SK-N-SH (cell line): ENCODE measurements at regions not wholly inside any gene's neighbourhood (a gene's known extent, or its start where the extent isn't known, plus 50 kb on each side); places are given as distances from the start of the nearest gene placed in this dataset.

Experiments
- CTCF ChIA-PET: fragments of 300-600, 350-600 bp; formaldehyde crosslinking; extraction: SDS; loops from one replicate; lab custom pipeline; 2021; lab: Yijun Ruan, JAX
- POLR2A ChIA-PET: fragments of 350-600 bp; sonication (Branson Sonifier 250); formaldehyde crosslinking; extraction: SDS; loops from one replicate; lab custom pipeline; 2020; ENCODE audit warnings: antibody characterized with exemption, inconsistent platforms; lab: Yijun Ruan, JAX
- DNase-seq: peaks from one replicate; pipeline ENCODE4 v3.0.0; 2012
- H2AFZ ChIP-seq: fragments of 200-600 bp; sonication (generic); 2 replicates; pipeline ENCODE4 v1.8.1; 2016; ENCODE audit warnings: antibody characterized with exemption, mild to moderate bottlenecking, low read depth
- H3F3A ChIP-seq: fragments of 200-600 bp; sonication (generic); replicated peaks from 2 replicates; pipeline ENCODE3; 2016; ENCODE audit warnings: antibody characterized with exemption, mild to moderate bottlenecking; ENCODE audit not compliant: insufficient read depth
- H3K27ac ChIP-seq, 2 experiments: fragments of 200-500 bp in 1 of 2; fragments of 200-600 bp in 1 of 2; sonication (Bioruptor generic) in 1 of 2; sonication (generic), shearing (Covaris generic) in 1 of 2; 2 replicates each; pipeline versions ENCODE4 v1.5.1 to v1.6.1; 2014 to 2016; ENCODE audit warnings: low read depth in 2 of 2, inconsistent platforms in 1 of 2, low read length in 1 of 2, mild to moderate bottlenecking in 1 of 2, mixed read lengths in 1 of 2
- H3K27me3 ChIP-seq: fragments of 200-600 bp; sonication (generic), shearing (Covaris generic); 2 replicates; pipeline ENCODE4 v1.6.1; 2016; ENCODE audit warnings: mixed run types; ENCODE audit not compliant: insufficient read depth
- H3K36me3 ChIP-seq, 2 experiments: fragments of 200-500 bp in 1 of 2; fragments of 200-600 bp in 1 of 2; sonication (Bioruptor generic) in 1 of 2; sonication (generic) in 1 of 2; replicated peaks in 1 of 2; 2 replicates each; pipeline versions ENCODE3 to v1.5.1; 2014 to 2016; ENCODE audit warnings: low read length in 1 of 2, mild to moderate bottlenecking in 1 of 2; ENCODE audit not compliant: insufficient read depth in 2 of 2, control insufficient read depth in 1 of 2
- H3K4me1 ChIP-seq, 2 experiments: fragments of 200-500 bp in 1 of 2; fragments of 200-600 bp in 1 of 2; sonication (Bioruptor generic) in 1 of 2; sonication (generic), shearing (Covaris generic) in 1 of 2; 2 replicates each; pipeline versions ENCODE4 v1.5.1 to v1.6.1; 2014 to 2016; ENCODE audit warnings: low read depth in 1 of 2, low read length in 1 of 2, mixed run types in 1 of 2; ENCODE audit not compliant: insufficient read depth in 2 of 2, control insufficient read depth in 1 of 2
- H3K4me2 ChIP-seq: fragments of 200-600 bp; sonication (generic), shearing (Covaris generic); 2 replicates; pipeline ENCODE4 v1.6.1; 2017; ENCODE audit warnings: mixed run types
- H3K4me3 ChIP-seq, 2 experiments: fragments of 200-500 bp in 1 of 2; fragments of 200-600 bp in 1 of 2; sonication (Bioruptor generic) in 1 of 2; sonication (generic), shearing (Covaris generic) in 1 of 2; 2 replicates each; pipeline versions ENCODE4 v1.5.1 to v1.8.1; 2014 to 2016; ENCODE audit warnings: low read depth in 2 of 2, inconsistent platforms in 1 of 2, low read length in 1 of 2, mild to moderate bottlenecking in 1 of 2, mixed read lengths in 1 of 2, moderate library complexity in 1 of 2
- H3K79me2 ChIP-seq: fragments of 200-600 bp; sonication (generic); 2 replicates; pipeline ENCODE4 v1.8.1; 2017; ENCODE audit warnings: mild to moderate bottlenecking; ENCODE audit not compliant: insufficient read depth
- H3K9ac ChIP-seq: fragments of 200-600 bp; sonication (generic); 2 replicates; pipeline ENCODE4 v1.6.1; 2017; ENCODE audit warnings: mixed run types
- H3K9me2 ChIP-seq: fragments of 200-600 bp; sonication (generic); 2 replicates; pipeline ENCODE4 v1.6.1; 2017; ENCODE audit warnings: mixed run types
- H3K9me3 ChIP-seq: fragments of 200-600 bp; sonication (generic); 2 replicates; pipeline ENCODE4 v1.6.1; 2017; ENCODE audit warnings: mixed run types, mild to moderate bottlenecking, moderate library complexity
- H4K20me1 ChIP-seq: fragments of 200-600 bp; sonication (generic); 2 replicates; pipeline ENCODE4 v1.6.1; 2017; ENCODE audit warnings: mild to moderate bottlenecking, mixed run types; ENCODE audit not compliant: insufficient read depth
- CHD2 ChIP-seq: fragments of 150-350 bp; IDR thresholded peaks from 2 replicates; pipeline ENCODE4 v1.6.1; 2018; ENCODE audit warnings: low read length; ENCODE audit not compliant: partially characterized antibody
- EP300 ChIP-seq, 2 experiments: IDR thresholded peaks; 2 replicates each; pipeline versions ENCODE4 v1.4.0 to v1.6.1; 2012; ENCODE audit warnings: borderline replicate concordance in 1 of 2, low read depth in 1 of 2, low read length in 1 of 2
- FOXM1 ChIP-seq: IDR thresholded peaks from 2 replicates; pipeline ENCODE4 v1.4.0; 2012; ENCODE audit warnings: low read depth, mild to moderate bottlenecking
- GABPA ChIP-seq: IDR thresholded peaks from 2 replicates; pipeline ENCODE4 v1.4.0; 2012; ENCODE audit warnings: low read depth, mild to moderate bottlenecking
- GATA2 ChIP-seq: sonication (generic); formaldehyde crosslinking; IDR thresholded peaks from 2 replicates; pipeline ENCODE4 v1.5.0; 2020; ENCODE audit warnings: mild to moderate bottlenecking, missing genetic modification reagents
- MEF2A ChIP-seq: IDR thresholded peaks from 2 replicates; pipeline ENCODE4 v1.4.0; 2012; ENCODE audit warnings: low read depth, borderline replicate concordance
- MXI1 ChIP-seq: IDR thresholded peaks from 2 replicates; pipeline ENCODE4 v1.6.1; 2012; ENCODE audit warnings: mild to moderate bottlenecking, low read depth, low read length, improper control_type of control experiment
- NRF1 ChIP-seq: IDR thresholded peaks from 2 replicates; pipeline ENCODE4 v1.6.1; 2012; ENCODE audit warnings: low read depth, mild to moderate bottlenecking, low read length
- POLR2AphosphoS5 ChIP-seq: IDR thresholded peaks from 2 replicates; pipeline ENCODE4 v1.6.1; 2012; ENCODE audit warnings: low read depth, low read length
- RAD21 ChIP-seq: IDR thresholded peaks from 2 replicates; pipeline ENCODE4 v1.6.1; 2012; ENCODE audit warnings: mild to moderate bottlenecking, low read length
- RXRA ChIP-seq: IDR thresholded peaks from 2 replicates; pipeline ENCODE4 v1.4.0; 2012; ENCODE audit warnings: low read depth, mild to moderate bottlenecking, borderline replicate concordance
- WGBS: methylation state at CpG from one replicate; pipeline ENCODE4 v1.1.6; 2017; ENCODE audit warnings: low lambda C conversion rate; 5-methylcytosine and 5-hydroxymethylcytosine counted together
- TF ChIP-seq, protein P1 (sequence below): IDR thresholded peaks from 2 replicates; pipeline ENCODE4 v1.6.1; 2012; ENCODE audit warnings: mild to moderate bottlenecking, low read depth, low read length, moderate library complexity
- TF ChIP-seq, protein P2 (sequence below): IDR thresholded peaks from 2 replicates; pipeline ENCODE4; 2012
- TF ChIP-seq, protein P3 (sequence below): IDR thresholded peaks from 2 replicates; pipeline ENCODE4 v1.4.0; 2012; ENCODE audit warnings: low read depth
- TF ChIP-seq, protein P4 (sequence below): fragments of 150-350 bp; IDR thresholded peaks from 2 replicates; pipeline ENCODE4 v1.6.1; 2016; ENCODE audit warnings: mild to moderate bottlenecking, low read depth, low read length
- TF ChIP-seq, protein P5 (sequence below): fragments of 200-600 bp; sonication (generic); IDR thresholded peaks from 2 replicates; pipeline ENCODE4 v1.6.1; 2017; ENCODE audit warnings: antibody characterized with exemption, mild to moderate bottlenecking, moderate library complexity

DNA sequence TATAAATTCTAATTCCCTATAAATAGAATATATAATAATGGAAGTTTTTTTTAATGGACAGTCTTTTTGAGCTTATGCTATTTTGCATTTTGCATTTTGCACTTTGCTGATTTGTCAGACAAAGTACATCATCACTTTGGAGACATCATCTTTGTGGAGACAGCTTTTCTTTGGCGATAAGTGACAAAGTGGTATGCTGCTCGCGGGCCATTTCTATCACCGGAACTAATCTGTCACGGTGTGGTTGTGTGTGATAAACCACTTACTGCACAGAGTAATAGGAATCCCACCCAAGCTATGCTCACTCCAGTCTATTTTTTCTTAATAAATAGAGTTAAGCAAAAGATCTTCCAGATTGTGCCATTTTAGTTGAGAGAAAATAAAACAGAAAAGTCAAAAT lies 133.1 kb downstream of the MACIR start:
- Histone ChIP-seq H3K4me2 (no peak overlapping the region), H3K79me2 (no peaks in the 10 kb centered on the region), H3K36me3 (no peaks in the 10 kb centered on the region), H3K27me3 (no peaks in the 10 kb centered on the region), H3F3A (peaks cover 3% of the 10 kb centered on the region), H4K20me1 (no peaks in the 10 kb centered on the region), H3K27ac (no peak overlapping the region), H3K9ac (no peak overlapping the region), H2AFZ (no peak overlapping the region), H3K4me3 (no peak overlapping the region), H3K9me3 (no peaks in the 10 kb centered on the region), H3K9me2 (no peaks in the 10 kb centered on the region), H3K4me1 (peaks cover 9 to 18% of the 10 kb centered on the region in 2 experiments; a peak in 3 of 4 replicates)
- no peak for DNase-seq
- WGBS: 97% methylated on average over 5 of the region's 5 CpGs
- ChIA-PET CTCF (interaction anchor here (0.8 to 0.9 kb wide), 2 partner anchors 74 to 159 kb away, joined by 3 read pairs; no protein-coding TSS in a partner anchor), POLR2A (no interaction called here)
- TF ChIP-seq, protein P1, sequence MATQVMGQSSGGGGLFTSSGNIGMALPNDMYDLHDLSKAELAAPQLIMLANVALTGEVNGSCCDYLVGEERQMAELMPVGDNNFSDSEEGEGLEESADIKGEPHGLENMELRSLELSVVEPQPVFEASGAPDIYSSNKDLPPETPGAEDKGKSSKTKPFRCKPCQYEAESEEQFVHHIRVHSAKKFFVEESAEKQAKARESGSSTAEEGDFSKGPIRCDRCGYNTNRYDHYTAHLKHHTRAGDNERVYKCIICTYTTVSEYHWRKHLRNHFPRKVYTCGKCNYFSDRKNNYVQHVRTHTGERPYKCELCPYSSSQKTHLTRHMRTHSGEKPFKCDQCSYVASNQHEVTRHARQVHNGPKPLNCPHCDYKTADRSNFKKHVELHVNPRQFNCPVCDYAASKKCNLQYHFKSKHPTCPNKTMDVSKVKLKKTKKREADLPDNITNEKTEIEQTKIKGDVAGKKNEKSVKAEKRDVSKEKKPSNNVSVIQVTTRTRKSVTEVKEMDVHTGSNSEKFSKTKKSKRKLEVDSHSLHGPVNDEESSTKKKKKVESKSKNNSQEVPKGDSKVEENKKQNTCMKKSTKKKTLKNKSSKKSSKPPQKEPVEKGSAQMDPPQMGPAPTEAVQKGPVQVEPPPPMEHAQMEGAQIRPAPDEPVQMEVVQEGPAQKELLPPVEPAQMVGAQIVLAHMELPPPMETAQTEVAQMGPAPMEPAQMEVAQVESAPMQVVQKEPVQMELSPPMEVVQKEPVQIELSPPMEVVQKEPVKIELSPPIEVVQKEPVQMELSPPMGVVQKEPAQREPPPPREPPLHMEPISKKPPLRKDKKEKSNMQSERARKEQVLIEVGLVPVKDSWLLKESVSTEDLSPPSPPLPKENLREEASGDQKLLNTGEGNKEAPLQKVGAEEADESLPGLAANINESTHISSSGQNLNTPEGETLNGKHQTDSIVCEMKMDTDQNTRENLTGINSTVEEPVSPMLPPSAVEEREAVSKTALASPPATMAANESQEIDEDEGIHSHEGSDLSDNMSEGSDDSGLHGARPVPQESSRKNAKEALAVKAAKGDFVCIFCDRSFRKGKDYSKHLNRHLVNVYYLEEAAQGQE: no peak
- TF ChIP-seq, protein P2, sequence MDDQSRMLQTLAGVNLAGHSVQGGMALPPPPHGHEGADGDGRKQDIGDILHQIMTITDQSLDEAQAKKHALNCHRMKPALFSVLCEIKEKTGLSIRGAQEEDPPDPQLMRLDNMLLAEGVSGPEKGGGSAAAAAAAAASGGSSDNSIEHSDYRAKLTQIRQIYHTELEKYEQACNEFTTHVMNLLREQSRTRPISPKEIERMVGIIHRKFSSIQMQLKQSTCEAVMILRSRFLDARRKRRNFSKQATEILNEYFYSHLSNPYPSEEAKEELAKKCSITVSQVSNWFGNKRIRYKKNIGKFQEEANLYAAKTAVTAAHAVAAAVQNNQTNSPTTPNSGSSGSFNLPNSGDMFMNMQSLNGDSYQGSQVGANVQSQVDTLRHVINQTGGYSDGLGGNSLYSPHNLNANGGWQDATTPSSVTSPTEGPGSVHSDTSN: no peak
- TF ChIP-seq, protein P3, sequence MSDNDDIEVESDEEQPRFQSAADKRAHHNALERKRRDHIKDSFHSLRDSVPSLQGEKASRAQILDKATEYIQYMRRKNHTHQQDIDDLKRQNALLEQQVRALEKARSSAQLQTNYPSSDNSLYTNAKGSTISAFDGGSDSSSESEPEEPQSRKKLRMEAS: no peak
- TF ChIP-seq EP300 (IDR thresholded peaks at IDR 0.05; ENCODE audit: borderline replicate concordance in 1 of 2, low read depth in 1 of 2, low read length in 1 of 2): no peak

DNA sequence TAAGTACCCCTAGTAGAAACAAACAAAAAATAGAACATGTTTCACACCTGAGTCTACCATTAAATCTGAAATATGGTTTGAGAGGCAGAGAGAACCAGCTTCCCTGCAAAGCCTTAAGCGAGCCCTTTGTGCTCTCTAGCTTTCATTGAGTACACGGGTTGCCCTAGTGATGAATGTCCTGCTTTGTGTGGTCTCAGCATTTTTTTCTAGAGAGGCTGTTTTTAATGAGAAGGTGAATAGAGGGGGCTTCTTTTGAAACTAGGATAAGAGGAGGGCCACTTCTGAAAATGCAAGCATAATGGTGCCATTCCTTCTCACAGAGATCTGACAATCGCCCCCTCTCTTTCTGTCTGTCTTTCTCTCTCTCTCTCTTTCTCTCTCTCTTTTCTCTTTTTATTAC lies 131.3 kb downstream of the MACIR start:
- Histone ChIP-seq H3K36me3 (no peaks in the 10 kb centered on the region), H3K9me2 (no peaks in the 10 kb centered on the region), H3K4me1 (peaks cover 9 to 14% of the 10 kb centered on the region in 2 experiments; a peak in 3 of 4 replicates), H3K9me3 (no peaks in the 10 kb centered on the region), H3K4me3 (no peak overlapping the region), H4K20me1 (no peaks in the 10 kb centered on the region), H3K27me3 (no peaks in the 10 kb centered on the region), H3K79me2 (no peaks in the 10 kb centered on the region), H3F3A (peaks cover 3% of the 10 kb centered on the region), H3K4me2 (no peak overlapping the region), H3K9ac (no peak overlapping the region), H2AFZ (no peak overlapping the region), H3K27ac (no peak overlapping the region)
- WGBS: 87% methylated on average over 3 of the region's 3 CpGs
- ChIA-PET CTCF (interaction anchor here (1.1 to 1.3 kb wide), 2 partner anchors 85 to 131 kb away, joined by 3 to 4 read pairs; partner anchors contain the start of gene MACIR), POLR2A (no interaction called here)
- DNase-seq: no peak
- TF ChIP-seq RXRA (no peak), MXI1 (no peak), FOXM1 (no peak), NRF1 (no peak), RAD21 (no peak), POLR2AphosphoS5 (no peak), CHD2 (no peak), GATA2 (CRISPR knock-in tag) (no peak), GABPA (no peak), MEF2A (no peak)
- TF ChIP-seq, protein P4, sequence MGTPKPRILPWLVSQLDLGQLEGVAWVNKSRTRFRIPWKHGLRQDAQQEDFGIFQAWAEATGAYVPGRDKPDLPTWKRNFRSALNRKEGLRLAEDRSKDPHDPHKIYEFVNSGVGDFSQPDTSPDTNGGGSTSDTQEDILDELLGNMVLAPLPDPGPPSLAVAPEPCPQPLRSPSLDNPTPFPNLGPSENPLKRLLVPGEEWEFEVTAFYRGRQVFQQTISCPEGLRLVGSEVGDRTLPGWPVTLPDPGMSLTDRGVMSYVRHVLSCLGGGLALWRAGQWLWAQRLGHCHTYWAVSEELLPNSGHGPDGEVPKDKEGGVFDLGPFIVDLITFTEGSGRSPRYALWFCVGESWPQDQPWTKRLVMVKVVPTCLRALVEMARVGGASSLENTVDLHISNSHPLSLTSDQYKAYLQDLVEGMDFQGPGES: no peak
- TF ChIP-seq, protein P5, sequence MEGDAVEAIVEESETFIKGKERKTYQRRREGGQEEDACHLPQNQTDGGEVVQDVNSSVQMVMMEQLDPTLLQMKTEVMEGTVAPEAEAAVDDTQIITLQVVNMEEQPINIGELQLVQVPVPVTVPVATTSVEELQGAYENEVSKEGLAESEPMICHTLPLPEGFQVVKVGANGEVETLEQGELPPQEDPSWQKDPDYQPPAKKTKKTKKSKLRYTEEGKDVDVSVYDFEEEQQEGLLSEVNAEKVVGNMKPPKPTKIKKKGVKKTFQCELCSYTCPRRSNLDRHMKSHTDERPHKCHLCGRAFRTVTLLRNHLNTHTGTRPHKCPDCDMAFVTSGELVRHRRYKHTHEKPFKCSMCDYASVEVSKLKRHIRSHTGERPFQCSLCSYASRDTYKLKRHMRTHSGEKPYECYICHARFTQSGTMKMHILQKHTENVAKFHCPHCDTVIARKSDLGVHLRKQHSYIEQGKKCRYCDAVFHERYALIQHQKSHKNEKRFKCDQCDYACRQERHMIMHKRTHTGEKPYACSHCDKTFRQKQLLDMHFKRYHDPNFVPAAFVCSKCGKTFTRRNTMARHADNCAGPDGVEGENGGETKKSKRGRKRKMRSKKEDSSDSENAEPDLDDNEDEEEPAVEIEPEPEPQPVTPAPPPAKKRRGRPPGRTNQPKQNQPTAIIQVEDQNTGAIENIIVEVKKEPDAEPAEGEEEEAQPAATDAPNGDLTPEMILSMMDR: no peak
